Fibroblast of lung (primary cell): ENCODE measurements at regions not wholly inside any gene's neighbourhood (a gene's known extent, or its start where the extent isn't known, plus 50 kb on each side); places are given as distances from the start of the nearest gene placed in this dataset.

ENCODE experiments used
- CTCF ChIP-seq, 2 donors: IDR thresholded peaks in 1 of 2; conservative IDR thresholded peaks in 1 of 2; 1 replicate in 1 of 2; 2 replicates in 1 of 2; pipeline ENCODE4 v1.5.1; 2011 to 2012; ENCODE audit warnings: low read length in 2 of 2, control low read depth in 1 of 2, inconsistent platforms in 1 of 2, low read depth in 1 of 2, mild to moderate bottlenecking in 1 of 2
- EZH2 ChIP-seq: IDR thresholded peaks from 2 replicates; pipeline ENCODE4 v1.5.1; 2012; ENCODE audit warnings: low read length, control low read depth, mild to moderate bottlenecking; ENCODE audit errors: missing control alignments

GRCh38 chr7:137122145-137122544, 221.4 kb downstream of the PTN start:
- no peak for TF ChIP-seq EZH2
- TF ChIP-seq CTCF (conservative IDR thresholded peaks at IDR 0.05 in 1 of 2, IDR thresholded peaks at IDR 0.05 in 1 of 2; ENCODE audit: low read depth in 1 of 2, low read length in 2 of 2) = no peak
